HEK293 (cell line): ENCODE measurements at regions not wholly inside any gene's neighbourhood (a gene's known extent, or its start where the extent isn't known, plus 50 kb on each side); places are given as distances from the start of the nearest gene placed in this dataset.
"Not testable (repeated sequence)": the region's sequence is repeated elsewhere in the genome, so short reads cannot be mapped to it uniquely, and the experiment has no call there.

Experiments
- CTCF ChIP-seq: fragments of 450-650 bp; formaldehyde crosslinking; IDR thresholded peaks from 2 replicates; pipeline ENCODE4 v1.5.1; 2016; ENCODE audit warnings: missing biosample characterization, missing genetic modification characterization
- FEZF1 ChIP-seq: fragments of 450-650 bp; formaldehyde crosslinking; IDR thresholded peaks from 2 replicates; pipeline ENCODE4 v1.5.1; 2016; ENCODE audit warnings: missing biosample characterization, missing genetic modification characterization
- GLIS1 ChIP-seq: fragments of 450-650 bp; formaldehyde crosslinking; IDR thresholded peaks from 2 replicates; pipeline ENCODE4 v1.5.1; 2016; ENCODE audit warnings: missing biosample characterization, missing genetic modification characterization
- GLIS2 ChIP-seq: fragments of 450-650 bp; formaldehyde crosslinking; IDR thresholded peaks from 2 replicates; pipeline ENCODE4 v1.5.1; 2016; ENCODE audit warnings: missing biosample characterization, missing genetic modification characterization
- REST ChIP-seq: fragments of 450-650 bp; formaldehyde crosslinking; IDR thresholded peaks from 2 replicates; pipeline ENCODE4 v1.5.1; 2016; ENCODE audit warnings: missing biosample characterization, missing genetic modification characterization
- ZBTB48 ChIP-seq: fragments of 450-650 bp; formaldehyde crosslinking; IDR thresholded peaks from 2 replicates; pipeline ENCODE4 v1.5.1; 2016; ENCODE audit warnings: missing biosample characterization, missing genetic modification characterization
- ZNF366 ChIP-seq: fragments of 450-650 bp; formaldehyde crosslinking; conservative IDR thresholded peaks from 2 replicates; pipeline ENCODE4 v1.5.1; 2016; ENCODE audit warnings: missing biosample characterization, missing genetic modification characterization

- not testable (repeated sequence) for TF ChIP-seq ZNF366 (tag by site-specific recombination); CTCF (tag by site-specific recombination); ZBTB48 (tag by site-specific recombination); FEZF1 (tag by site-specific recombination); GLIS1 (tag by site-specific recombination); GLIS2 (tag by site-specific recombination); REST
Observed at GRCh38 chr3:107202885-107203284, 174.4 kb upstream of the CCDC54 start.
